Esophagus muscularis mucosa (tissue), 4 donors: ENCODE measurements at regions not wholly inside any gene's neighbourhood (a gene's known extent, or its start where the extent isn't known, plus 50 kb on each side); places are given as distances from the start of the nearest gene placed in this dataset.

Experiments
- CTCF ChIP-seq, 3 experiments: fragments of 200-600 bp in 2 of 3; fragments of 450-650 bp in 1 of 3; sonication (generic) in 2 of 3; IDR thresholded peaks; one replicate each; pipeline ENCODE4 v1.5.1; 2017 to 2019; ENCODE audit warnings: antibody characterized with exemption in 3 of 3, mild to moderate bottlenecking in 2 of 3, moderate library complexity in 1 of 3
- EP300 ChIP-seq: sonication (generic); formaldehyde crosslinking; IDR thresholded peaks from one replicate; pipeline ENCODE4 v1.6.1; 2017; ENCODE audit warnings: antibody characterized with exemption
- POLR2A ChIP-seq: fragments of 450-650 bp; IDR thresholded peaks from one replicate; pipeline ENCODE4 v1.6.1; 2017; ENCODE audit warnings: antibody characterized with exemption, moderate library complexity, mild to moderate bottlenecking, low read depth

GRCh38 chr10:112898540-112899390 is 51.3 kb upstream of the TCF7L2 start:
- TF ChIP-seq CTCF (IDR thresholded peaks at IDR 0.05) (no peak), EP300 (no peak), POLR2A (no peak)
